ENCODE measurements at regions not wholly inside any gene's neighbourhood (a gene's known extent, or its start where the extent isn't known, plus 50 kb on each side); places are given as distances from the start of the nearest gene placed in this dataset.

DNA sequence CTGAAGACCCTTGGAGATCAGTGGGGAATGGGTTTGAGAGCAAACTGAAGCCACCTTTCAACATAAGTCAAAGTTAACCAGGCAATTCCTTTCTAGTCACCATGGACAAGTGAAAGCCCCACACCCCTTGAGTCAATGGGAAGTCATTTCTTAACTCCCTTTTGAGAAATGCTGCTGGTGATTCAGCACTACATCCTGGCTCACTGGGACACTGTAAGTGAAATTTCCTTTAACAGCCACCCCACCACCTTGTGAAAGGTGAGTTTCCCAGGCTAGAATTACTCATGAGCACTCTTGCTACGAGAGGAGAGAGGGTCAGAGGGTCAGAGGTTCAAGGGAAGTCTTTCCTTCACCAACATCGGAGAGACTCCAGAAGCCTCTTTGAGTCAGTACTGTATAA is 93.3 kb upstream of the MARCKS start:
- peak overlapping the region in 1 of 2 donors; percentile 23 for H3K27ac ChIP-seq (ENCODE audit: low read depth in 1 of 2, low read length in 2 of 2)
- WGBS, result 74% methylated on average over 2 of the region's 2 CpGs
- no peak for TF ChIP-seq EGR1 (IDR thresholded peaks at IDR 0.05; ENCODE audit: low read depth in 2 of 2)
- TF ChIP-seq, protein P1, sequence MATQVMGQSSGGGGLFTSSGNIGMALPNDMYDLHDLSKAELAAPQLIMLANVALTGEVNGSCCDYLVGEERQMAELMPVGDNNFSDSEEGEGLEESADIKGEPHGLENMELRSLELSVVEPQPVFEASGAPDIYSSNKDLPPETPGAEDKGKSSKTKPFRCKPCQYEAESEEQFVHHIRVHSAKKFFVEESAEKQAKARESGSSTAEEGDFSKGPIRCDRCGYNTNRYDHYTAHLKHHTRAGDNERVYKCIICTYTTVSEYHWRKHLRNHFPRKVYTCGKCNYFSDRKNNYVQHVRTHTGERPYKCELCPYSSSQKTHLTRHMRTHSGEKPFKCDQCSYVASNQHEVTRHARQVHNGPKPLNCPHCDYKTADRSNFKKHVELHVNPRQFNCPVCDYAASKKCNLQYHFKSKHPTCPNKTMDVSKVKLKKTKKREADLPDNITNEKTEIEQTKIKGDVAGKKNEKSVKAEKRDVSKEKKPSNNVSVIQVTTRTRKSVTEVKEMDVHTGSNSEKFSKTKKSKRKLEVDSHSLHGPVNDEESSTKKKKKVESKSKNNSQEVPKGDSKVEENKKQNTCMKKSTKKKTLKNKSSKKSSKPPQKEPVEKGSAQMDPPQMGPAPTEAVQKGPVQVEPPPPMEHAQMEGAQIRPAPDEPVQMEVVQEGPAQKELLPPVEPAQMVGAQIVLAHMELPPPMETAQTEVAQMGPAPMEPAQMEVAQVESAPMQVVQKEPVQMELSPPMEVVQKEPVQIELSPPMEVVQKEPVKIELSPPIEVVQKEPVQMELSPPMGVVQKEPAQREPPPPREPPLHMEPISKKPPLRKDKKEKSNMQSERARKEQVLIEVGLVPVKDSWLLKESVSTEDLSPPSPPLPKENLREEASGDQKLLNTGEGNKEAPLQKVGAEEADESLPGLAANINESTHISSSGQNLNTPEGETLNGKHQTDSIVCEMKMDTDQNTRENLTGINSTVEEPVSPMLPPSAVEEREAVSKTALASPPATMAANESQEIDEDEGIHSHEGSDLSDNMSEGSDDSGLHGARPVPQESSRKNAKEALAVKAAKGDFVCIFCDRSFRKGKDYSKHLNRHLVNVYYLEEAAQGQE (IDR thresholded peaks at IDR 0.05), result no peak
- TF ChIP-seq, protein P2, sequence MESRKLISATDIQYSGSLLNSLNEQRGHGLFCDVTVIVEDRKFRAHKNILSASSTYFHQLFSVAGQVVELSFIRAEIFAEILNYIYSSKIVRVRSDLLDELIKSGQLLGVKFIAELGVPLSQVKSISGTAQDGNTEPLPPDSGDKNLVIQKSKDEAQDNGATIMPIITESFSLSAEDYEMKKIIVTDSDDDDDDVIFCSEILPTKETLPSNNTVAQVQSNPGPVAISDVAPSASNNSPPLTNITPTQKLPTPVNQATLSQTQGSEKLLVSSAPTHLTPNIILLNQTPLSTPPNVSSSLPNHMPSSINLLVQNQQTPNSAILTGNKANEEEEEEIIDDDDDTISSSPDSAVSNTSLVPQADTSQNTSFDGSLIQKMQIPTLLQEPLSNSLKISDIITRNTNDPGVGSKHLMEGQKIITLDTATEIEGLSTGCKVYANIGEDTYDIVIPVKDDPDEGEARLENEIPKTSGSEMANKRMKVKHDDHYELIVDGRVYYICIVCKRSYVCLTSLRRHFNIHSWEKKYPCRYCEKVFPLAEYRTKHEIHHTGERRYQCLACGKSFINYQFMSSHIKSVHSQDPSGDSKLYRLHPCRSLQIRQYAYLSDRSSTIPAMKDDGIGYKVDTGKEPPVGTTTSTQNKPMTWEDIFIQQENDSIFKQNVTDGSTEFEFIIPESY (IDR thresholded peaks at IDR 0.05), result no peak

DNA sequence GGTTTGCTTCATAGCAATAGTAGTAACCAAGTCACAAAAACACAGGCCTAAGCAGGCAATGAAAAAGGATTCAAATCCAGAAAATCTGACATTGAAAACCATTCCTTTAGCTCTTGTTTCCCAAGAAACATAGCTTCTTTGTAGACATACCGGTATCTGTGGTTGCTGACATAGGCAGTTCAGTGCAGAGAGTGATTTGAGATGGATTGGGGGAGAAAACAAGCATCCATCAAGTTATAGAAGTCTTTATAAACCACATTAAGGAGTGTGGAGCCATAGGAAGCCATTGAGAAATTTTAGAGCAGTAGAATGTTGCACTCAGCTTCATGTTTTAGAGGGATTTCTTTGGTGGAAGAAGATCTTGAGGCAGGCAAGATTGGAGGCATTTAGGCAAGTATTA is 91.2 kb upstream of the MARCKS start:
- TF ChIP-seq, protein P3, sequence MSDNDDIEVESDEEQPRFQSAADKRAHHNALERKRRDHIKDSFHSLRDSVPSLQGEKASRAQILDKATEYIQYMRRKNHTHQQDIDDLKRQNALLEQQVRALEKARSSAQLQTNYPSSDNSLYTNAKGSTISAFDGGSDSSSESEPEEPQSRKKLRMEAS (IDR thresholded peaks at IDR 0.05), result no peak
- no peak for TF ChIP-seq HNF4A (conservative IDR thresholded peaks at IDR 0.05)
- no peak for TF ChIP-seq TAF1 (conservative IDR thresholded peaks at IDR 0.05)
- no peak for TF ChIP-seq RAD21 (IDR thresholded peaks at IDR 0.05)
- TF ChIP-seq SP1 (IDR thresholded peaks at IDR 0.05), result no peak
- TF ChIP-seq GABPA (IDR thresholded peaks at IDR 0.05 in 1 of 2, conservative IDR thresholded peaks at IDR 0.05 in 1 of 2), result no peak
- TF ChIP-seq, protein P4, sequence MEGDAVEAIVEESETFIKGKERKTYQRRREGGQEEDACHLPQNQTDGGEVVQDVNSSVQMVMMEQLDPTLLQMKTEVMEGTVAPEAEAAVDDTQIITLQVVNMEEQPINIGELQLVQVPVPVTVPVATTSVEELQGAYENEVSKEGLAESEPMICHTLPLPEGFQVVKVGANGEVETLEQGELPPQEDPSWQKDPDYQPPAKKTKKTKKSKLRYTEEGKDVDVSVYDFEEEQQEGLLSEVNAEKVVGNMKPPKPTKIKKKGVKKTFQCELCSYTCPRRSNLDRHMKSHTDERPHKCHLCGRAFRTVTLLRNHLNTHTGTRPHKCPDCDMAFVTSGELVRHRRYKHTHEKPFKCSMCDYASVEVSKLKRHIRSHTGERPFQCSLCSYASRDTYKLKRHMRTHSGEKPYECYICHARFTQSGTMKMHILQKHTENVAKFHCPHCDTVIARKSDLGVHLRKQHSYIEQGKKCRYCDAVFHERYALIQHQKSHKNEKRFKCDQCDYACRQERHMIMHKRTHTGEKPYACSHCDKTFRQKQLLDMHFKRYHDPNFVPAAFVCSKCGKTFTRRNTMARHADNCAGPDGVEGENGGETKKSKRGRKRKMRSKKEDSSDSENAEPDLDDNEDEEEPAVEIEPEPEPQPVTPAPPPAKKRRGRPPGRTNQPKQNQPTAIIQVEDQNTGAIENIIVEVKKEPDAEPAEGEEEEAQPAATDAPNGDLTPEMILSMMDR (IDR thresholded peaks at IDR 0.05; ENCODE audit: low read depth, low read length, missing input control), result no peak
- TF ChIP-seq, protein P1 (IDR thresholded peaks at IDR 0.05), result no peak
- TF ChIP-seq, protein P2 (IDR thresholded peaks at IDR 0.05), result no peak
- TF ChIP-seq, protein P5, sequence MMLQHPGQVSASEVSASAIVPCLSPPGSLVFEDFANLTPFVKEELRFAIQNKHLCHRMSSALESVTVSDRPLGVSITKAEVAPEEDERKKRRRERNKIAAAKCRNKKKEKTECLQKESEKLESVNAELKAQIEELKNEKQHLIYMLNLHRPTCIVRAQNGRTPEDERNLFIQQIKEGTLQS (IDR thresholded peaks at IDR 0.05), result no peak
- TF ChIP-seq EGR1 (IDR thresholded peaks at IDR 0.05; ENCODE audit: low read depth in 2 of 2), result no peak
- TF ChIP-seq RXRA (IDR thresholded peaks at IDR 0.05), result no peak
- no peak for TF ChIP-seq FOXA2 (IDR thresholded peaks at IDR 0.05)
- no peak for TF ChIP-seq NR2F2 (IDR thresholded peaks at IDR 0.05)
- TF ChIP-seq HNF4G (IDR thresholded peaks at IDR 0.05), result no peak
- TF ChIP-seq YY1 (IDR thresholded peaks at IDR 0.05), result no peak
- no peak for TF ChIP-seq FOXA1 (IDR thresholded peaks at IDR 0.05)
- TF ChIP-seq JUND (IDR thresholded peaks at IDR 0.05), result no peak
- no peaks in the 10 kb centered on the region for H3K4me1 ChIP-seq (ENCODE audit: control insufficient read depth in 4 of 4, insufficient read depth in 4 of 4, low read length in 3 of 4)
- no peak overlapping the region for H3K4me3 ChIP-seq (ENCODE audit: low read depth in 1 of 3, low read length in 3 of 3)
- no peak overlapping the region for H3K9ac ChIP-seq (ENCODE audit: low read depth in 1 of 2, low read length in 2 of 2)
- no peak overlapping the region for H3K27ac ChIP-seq (ENCODE audit: low read depth in 1 of 2, low read length in 2 of 2)
- 94% methylated on average over 1 of the region's 1 CpG for WGBS
- no peaks in the 10 kb centered on the region for H3K27me3 ChIP-seq (ENCODE audit: control insufficient read depth in 4 of 4, insufficient read depth in 4 of 4, low read length in 3 of 4)
- H3K36me3 ChIP-seq (ENCODE audit: control insufficient read depth in 4 of 4, insufficient read depth in 3 of 4, low read depth in 1 of 4, low read length in 3 of 4), result no peaks in the 10 kb centered on the region
- no peak for DNase-seq (ENCODE audit: low spot score)
- no peaks in the 10 kb centered on the region for H3K9me3 ChIP-seq (ENCODE audit: control insufficient read depth in 4 of 4, low read length in 3 of 4)

More for the DNA sequence above, 93.3 kb upstream of the MARCKS start:
- no peaks in the 10 kb centered on the region for H3K4me1 ChIP-seq (ENCODE audit: control insufficient read depth in 4 of 4, insufficient read depth in 4 of 4, low read length in 3 of 4)
- H3K4me3 ChIP-seq (ENCODE audit: low read depth in 1 of 3, low read length in 3 of 3), result no peak overlapping the region
- H3K36me3 ChIP-seq (ENCODE audit: control insufficient read depth in 4 of 4, insufficient read depth in 3 of 4, low read depth in 1 of 4, low read length in 3 of 4), result no peaks in the 10 kb centered on the region
- H3K27me3 ChIP-seq (ENCODE audit: control insufficient read depth in 4 of 4, insufficient read depth in 4 of 4, low read length in 3 of 4), result no peaks in the 10 kb centered on the region
- no peak overlapping the region for H3K9ac ChIP-seq (ENCODE audit: low read depth in 1 of 2, low read length in 2 of 2)
- no peak for DNase-seq (ENCODE audit: low spot score)
- H3K9me3 ChIP-seq (ENCODE audit: control insufficient read depth in 4 of 4, low read length in 3 of 4), result no peaks in the 10 kb centered on the region
